HG03196 (cell line): ENCODE measurements at regions not wholly inside any gene's neighbourhood (a gene's known extent, or its start where the extent isn't known, plus 50 kb on each side); places are given as distances from the start of the nearest gene placed in this dataset.

Source experiments
- ATAC-seq: cut with Tn5 transposase; IDR thresholded peaks from one replicate; pipeline ENCODE4 v1.9.1; 2021; ENCODE audit not compliant: unreplicated experiment

GRCh38 chrX:98331407-98331806 is 1447.7 kb downstream of the RPA4 start:
- ATAC-seq: no peak

GRCh38 chrX:98338544-98338943 is 1454.8 kb downstream of the RPA4 start:
- ATAC-seq: no peak

- no peak for ATAC-seq
Observed at GRCh38 chrX:98350940-98351339, 1467.2 kb downstream of the RPA4 start.

- ATAC-seq: no peak
Observed at GRCh38 chrX:98357146-98357545, 1473.4 kb downstream of the RPA4 start.

GRCh38 chrX:98362630-98363029 is 1478.9 kb downstream of the RPA4 start:
- ATAC-seq: no peak

- no peak for ATAC-seq
Observed at GRCh38 chrX:98371994-98372393, 1488.3 kb downstream of the RPA4 start.

GRCh38 chrX:98379134-98379533 is 1495.4 kb downstream of the RPA4 start:
- ATAC-seq: no peak

GRCh38 chrX:98380106-98380505 is 1496.4 kb downstream of the RPA4 start:
- ATAC-seq: no peak

GRCh38 chrX:98380556-98380955 is 1496.8 kb downstream of the RPA4 start:
- ATAC-seq: no peak

GRCh38 chrX:98398542-98398941 is 1514.8 kb downstream of the RPA4 start:
- ATAC-seq: no peak

GRCh38 chrX:98405376-98405775 is 1521.7 kb downstream of the RPA4 start:
- ATAC-seq: no peak

- ATAC-seq: no peak
Observed at GRCh38 chrX:98407584-98407983, 1523.9 kb downstream of the RPA4 start.

- ATAC-seq: no peak
Observed at GRCh38 chrX:98409867-98410266, 1526.2 kb downstream of the RPA4 start.

- no peak for ATAC-seq
Observed at GRCh38 chrX:98412058-98412457, 1528.3 kb downstream of the RPA4 start.

- ATAC-seq: no peak
Observed at GRCh38 chrX:98422536-98422935, 1538.8 kb downstream of the RPA4 start.

- no peak for ATAC-seq
Observed at GRCh38 chrX:98432413-98432812, 1548.7 kb downstream of the RPA4 start.

GRCh38 chrX:98448524-98448923 is 1564.8 kb downstream of the RPA4 start:
- ATAC-seq: no peak

GRCh38 chrX:98452456-98452855 is 1568.7 kb downstream of the RPA4 start:
- no peak for ATAC-seq

GRCh38 chrX:98459669-98460068 is 1576.0 kb downstream of the RPA4 start:
- no peak for ATAC-seq

GRCh38 chrX:98480606-98481005 is 1596.9 kb downstream of the RPA4 start:
- no peak for ATAC-seq

- ATAC-seq: no peak
Observed at GRCh38 chrX:98481636-98482035, 1597.9 kb downstream of the RPA4 start.

GRCh38 chrX:98490670-98491069 is 1607.0 kb downstream of the RPA4 start:
- no peak for ATAC-seq

GRCh38 chrX:98501426-98501825 is 1617.7 kb downstream of the RPA4 start:
- no peak for ATAC-seq

GRCh38 chrX:98506907-98507306 is 1623.2 kb downstream of the RPA4 start:
- no peak for ATAC-seq
